WTC11 (cell line): ENCODE measurements at regions not wholly inside any gene's neighbourhood (a gene's known extent, or its start where the extent isn't known, plus 50 kb on each side); places are given as distances from the start of the nearest gene placed in this dataset.

Experiments
- ATAC-seq: fragments of 200-7000 bp; cut with Tn5 transposase; 2 replicates; pipeline ENCODE4 v1.10.0; 2021; ENCODE audit warnings: mild to moderate bottlenecking, moderate library complexity
- CTCF ChIA-PET: fragments of 300-600 bp; sonication (Branson Sonifier 250); formaldehyde crosslinking; loops from one replicate; lab custom pipeline; 2021; ENCODE audit warnings: antibody characterized with exemption; lab: Charles Lee
- POLR2A ChIA-PET: fragments of 350-600 bp; sonication (Branson Sonifier 250); formaldehyde crosslinking; loops from one replicate; lab custom pipeline; 2021; ENCODE audit warnings: antibody characterized with exemption; lab: Charles Lee
- DNase-seq: peaks from one replicate; pipeline ENCODE4 v3.0.0; 2021; ENCODE audit warnings: low spot score
- H3K27ac Mint-ChIP-seq: 2 replicates; pipeline ENCODE4 v1.8.0; 2021; ENCODE audit warnings: mixed read lengths
- H3K27me3 Mint-ChIP-seq: 2 replicates; pipeline ENCODE4 v1.8.0; 2021; ENCODE audit warnings: low read depth, mild to moderate bottlenecking, moderate library complexity, mixed read lengths
- H3K36me3 Mint-ChIP-seq: 2 replicates; pipeline ENCODE4 v1.8.0; 2021; ENCODE audit warnings: mixed read lengths
- H3K4me1 Mint-ChIP-seq: 2 replicates; pipeline ENCODE4 v1.8.0; 2022; ENCODE audit warnings: mixed read lengths
- H3K4me3 Mint-ChIP-seq: 2 replicates; pipeline ENCODE4 v1.8.0; 2021; ENCODE audit warnings: mild to moderate bottlenecking, moderate library complexity, mixed read lengths
- H3K9me3 Mint-ChIP-seq: 2 replicates; pipeline ENCODE4 v1.8.0; 2021; ENCODE audit warnings: mixed read lengths
- AR ChIP-seq: fragments of 250-450 bp; sonication (Bioruptor Pico); IDR thresholded peaks from 2 replicates; pipeline ENCODE4 v1.9.0; 2021; ENCODE audit warnings: mild to moderate bottlenecking
- ARID4B ChIP-seq: sonication (generic); formaldehyde crosslinking; IDR thresholded peaks from 2 replicates; pipeline ENCODE4 v1.8.0; 2023; ENCODE audit warnings: missing genetic modification reagents, mild to moderate bottlenecking, borderline replicate concordance
- CBFB ChIP-seq: sonication (generic); formaldehyde crosslinking; IDR thresholded peaks from 2 replicates; pipeline ENCODE4 v1.8.1; 2022; ENCODE audit warnings: mild to moderate bottlenecking, low read depth, missing genetic modification reagents
- E2F1 ChIP-seq: sonication (generic); formaldehyde crosslinking; IDR thresholded peaks from 2 replicates; pipeline ENCODE4 v1.8.0; 2022; ENCODE audit warnings: mild to moderate bottlenecking, missing genetic modification reagents
- GTF2I ChIP-seq: fragments of 250-450 bp; sonication (Bioruptor Pico); conservative IDR thresholded peaks from 2 replicates; pipeline ENCODE4 v1.4.0; 2021; ENCODE audit warnings: mild to moderate bottlenecking
- HMGA2 ChIP-seq: fragments of 250-450 bp; sonication (Bioruptor Pico); IDR thresholded peaks from 2 replicates; pipeline ENCODE4 v1.4.0; 2021; ENCODE audit warnings: mild to moderate bottlenecking, moderate library complexity
- HMGXB4 ChIP-seq: sonication (generic); formaldehyde crosslinking; IDR thresholded peaks from 2 replicates; pipeline ENCODE4 v1.8.1; 2023; ENCODE audit warnings: mild to moderate bottlenecking, moderate library complexity, missing genetic modification reagents
- JUN ChIP-seq: sonication (generic); formaldehyde crosslinking; IDR thresholded peaks from 2 replicates; pipeline ENCODE4 v1.8.0; 2023; ENCODE audit warnings: mild to moderate bottlenecking, missing genetic modification reagents
- MAX ChIP-seq: sonication (generic); formaldehyde crosslinking; IDR thresholded peaks from 2 replicates; pipeline ENCODE4 v1.8.0; 2022; ENCODE audit warnings: mild to moderate bottlenecking, missing genetic modification reagents
- NFE2L1 ChIP-seq: sonication (generic); formaldehyde crosslinking; IDR thresholded peaks from 2 replicates; pipeline ENCODE4 v1.8.1; 2023; ENCODE audit warnings: missing genetic modification reagents
- NFYB ChIP-seq: sonication (generic); formaldehyde crosslinking; conservative IDR thresholded peaks from 2 replicates; pipeline ENCODE4 v1.8.0; 2022; ENCODE audit warnings: low read depth, missing genetic modification reagents
- NR1H2 ChIP-seq: sonication (generic); formaldehyde crosslinking; IDR thresholded peaks from 2 replicates; pipeline ENCODE4 v1.9.0; 2021; ENCODE audit warnings: mild to moderate bottlenecking, moderate library complexity, missing genetic modification reagents
- NR2C2 ChIP-seq: sonication (generic); formaldehyde crosslinking; IDR thresholded peaks from 2 replicates; pipeline ENCODE4 v1.8.0; 2022; ENCODE audit warnings: mild to moderate bottlenecking, missing genetic modification reagents
- NR3C1 ChIP-seq: sonication (generic); formaldehyde crosslinking; conservative IDR thresholded peaks from 2 replicates; pipeline ENCODE4 v1.8.1; 2023; ENCODE audit warnings: low read depth, mild to moderate bottlenecking, missing genetic modification reagents
- PRRX2 ChIP-seq: fragments of 250-450 bp; sonication (Bioruptor Pico); IDR thresholded peaks from 2 replicates; pipeline ENCODE4 v1.8.0; 2021; ENCODE audit warnings: mild to moderate bottlenecking
- RELA ChIP-seq: sonication (generic); formaldehyde crosslinking; IDR thresholded peaks from 2 replicates; pipeline ENCODE4 v1.8.1; 2022; ENCODE audit warnings: missing genetic modification reagents, mild to moderate bottlenecking, borderline replicate concordance
- SMAD4 ChIP-seq: sonication (generic); formaldehyde crosslinking; IDR thresholded peaks from 2 replicates; pipeline ENCODE4 v1.8.0; 2022; ENCODE audit warnings: mild to moderate bottlenecking, missing genetic modification reagents
- TP53 ChIP-seq: sonication (generic); formaldehyde crosslinking; IDR thresholded peaks from 2 replicates; pipeline ENCODE4 v1.8.1; 2023; ENCODE audit warnings: mild to moderate bottlenecking, missing genetic modification reagents
- ZBTB21 ChIP-seq: sonication (generic); formaldehyde crosslinking; IDR thresholded peaks from 2 replicates; pipeline ENCODE4 v1.8.1; 2023; ENCODE audit warnings: mild to moderate bottlenecking, missing genetic modification reagents, borderline replicate concordance
- ZNF138 ChIP-seq: sonication (generic); formaldehyde crosslinking; conservative IDR thresholded peaks from 2 replicates; pipeline ENCODE4 v1.8.1; 2022; ENCODE audit warnings: mild to moderate bottlenecking, moderate library complexity, missing genetic modification reagents

GRCh38 chr7:41825927-41826480 is 123.1 kb upstream of the INHBA start (continued):
- TF ChIP-seq HMGXB4 (CRISPR knock-in tag) (no peak), PRRX2 (CRISPR knock-in tag) (no peak), NFE2L1 (CRISPR knock-in tag) (no peak), ZNF138 (CRISPR knock-in tag) (no peak), NR1H2 (CRISPR knock-in tag) (no peak), ZBTB21 (no peak)
- TF ChIP-seq, all 79 proteins: peak for 0

GRCh38 chr7:41824284-41824683 is 121.4 kb upstream of the INHBA start:
- POLR2A ChIA-PET: no interaction called here
- Mint-ChIP-seq H3K36me3 (no peaks in the 10 kb centered on the region), H3K9me3 (peaks cover 13% of the 10 kb centered on the region), H3K27ac (no peak overlapping the region), H3K4me1 (peaks cover 15% of the 10 kb centered on the region), H3K4me3 (no peak overlapping the region), H3K27me3 (no peaks in the 10 kb centered on the region)
- no peak for DNase-seq
- CTCF ChIA-PET: no interaction called here
- ATAC-seq: no peak
- no peak for TF ChIP-seq RELA (CRISPR knock-in tag)
- no peak for TF ChIP-seq SMAD4 (CRISPR knock-in tag)
- no peak for TF ChIP-seq MAX

GRCh38 chr7:41822259-41822817 is 119.4 kb upstream of the INHBA start:
- ChIA-PET POLR2A (no interaction called here), CTCF (interaction anchor here (0.7 kb wide), 1 partner anchor 1650 kb away, joined by 3 read pairs; no protein-coding TSS in a partner anchor)
- peaks cover 15% of the 10 kb centered on the region for H3K4me1 Mint-ChIP-seq
- no peaks in the 10 kb centered on the region for H3K36me3 Mint-ChIP-seq
- H3K4me3 Mint-ChIP-seq: no peak overlapping the region
- no peaks in the 10 kb centered on the region for H3K9me3 Mint-ChIP-seq
- no peak overlapping the region for H3K27ac Mint-ChIP-seq
- ATAC-seq: no peak
- DNase-seq: no peak
- H3K27me3 Mint-ChIP-seq: no peaks in the 10 kb centered on the region
- TF ChIP-seq GTF2I (CRISPR knock-in tag): no peak
- no peak for TF ChIP-seq SMAD4 (CRISPR knock-in tag)
- no peak for TF ChIP-seq NR2C2 (CRISPR knock-in tag)
- no peak for TF ChIP-seq AR (CRISPR knock-in tag)
- TF ChIP-seq PRRX2 (CRISPR knock-in tag): no peak
- no peak for TF ChIP-seq NR3C1 (CRISPR knock-in tag)
- no peak for TF ChIP-seq HMGA2 (CRISPR knock-in tag)
- TF ChIP-seq JUN (CRISPR knock-in tag): no peak
- TF ChIP-seq E2F1 (CRISPR knock-in tag): no peak
- no peak for TF ChIP-seq TP53
- TF ChIP-seq CBFB (CRISPR knock-in tag): no peak
- TF ChIP-seq ARID4B (CRISPR knock-in tag): no peak
- no peak for TF ChIP-seq NFYB (CRISPR knock-in tag)
